Heart left ventricle (tissue), 16 donors: ENCODE measurements at regions not wholly inside any gene's neighbourhood (a gene's known extent, or its start where the extent isn't known, plus 50 kb on each side); places are given as distances from the start of the nearest gene placed in this dataset.

Source experiments
- ATAC-seq, 4 donors: fragments of 200-7000 bp; cut with Tn5 transposase; one replicate each; pipeline ENCODE4 v1.9.1; 2020 to 2022; ENCODE audit warnings: moderate library complexity in 4 of 4, mild to moderate bottlenecking in 3 of 4, moderate number of reproducible peaks in 1 of 4
- DNase-seq, 5 donors: peaks; one replicate each; pipeline ENCODE4 v3.0.0-alpha.2; 2020
- H3K27ac ChIP-seq, 12 donors: fragments of 200-600 bp; sonication (generic) in 4 of 12; one replicate each; pipeline versions ENCODE4 v1.5.0 to v1.8.0; 2016 to 2022; ENCODE audit warnings: mild to moderate bottlenecking in 2 of 12
- H3K27me3 ChIP-seq, 9 donors: fragments of 200-600 bp; sonication (generic) in 2 of 9; one replicate each; pipeline versions ENCODE4 v1.5.1 to v1.8.0; 2016 to 2022; ENCODE audit warnings: mild to moderate bottlenecking in 3 of 9
- H3K36me3 ChIP-seq, 9 donors: fragments of 200-600 bp; sonication (generic) in 2 of 9; one replicate each; pipeline versions ENCODE4 v1.5.0 to v1.8.0; 2018 to 2022; ENCODE audit warnings: mild to moderate bottlenecking in 2 of 9
- H3K4me1 ChIP-seq, 12 donors: fragments of 200-600 bp; sonication (generic) in 4 of 12; one replicate each; pipeline versions ENCODE4 v1.5.0 to v1.8.0; 2016 to 2022; ENCODE audit warnings: mild to moderate bottlenecking in 3 of 12
- H3K4me3 ChIP-seq, 12 donors: fragments of 200-600 bp; sonication (generic) in 4 of 12; one replicate each; pipeline versions ENCODE4 v1.5.0 to v1.8.0; 2017 to 2022; ENCODE audit warnings: mild to moderate bottlenecking in 9 of 12, moderate library complexity in 4 of 12
- H3K9me3 ChIP-seq, 12 donors: fragments of 200-600 bp; sonication (generic) in 4 of 12; one replicate each; pipeline versions ENCODE4 v1.5.0 to v1.8.0; 2016 to 2022; ENCODE audit warnings: mild to moderate bottlenecking in 1 of 12
- CTCF ChIP-seq, 12 donors: fragments of 200-600 bp; sonication (generic) in 4 of 12; IDR thresholded peaks; one replicate each; pipeline versions ENCODE4 v1.5.0 to v1.8.0; 2018 to 2022; ENCODE audit warnings: antibody characterized with exemption in 12 of 12, mild to moderate bottlenecking in 5 of 12
- POLR2A ChIP-seq, 2 donors: fragments of 450-650 bp; IDR thresholded peaks; one replicate each; pipeline ENCODE4 v1.6.1; 2017; ENCODE audit warnings: antibody characterized with exemption in 2 of 2, mild to moderate bottlenecking in 2 of 2, moderate library complexity in 2 of 2
- WGBS, 4 donors: extraction: QIAGEN DNeasy Blood & Tissue Kit in 2 of 4; methylation state at CpG; one replicate each; pipeline versions ENCODE4 v1.1.5 to v1.1.7; 2013 to 2018; 5-methylcytosine and 5-hydroxymethylcytosine counted together
- intact Hi-C, 10 donors: fragments of 100-400 bp; cut with DNase I; formaldehyde crosslinking; loops; one replicate each; pipeline versions ENCODE4 v1.11.1 to v1.14.2; 2022
- donor health status: ischemic (EF 13 %, LVEDD 7.1; RV severe dilation, severe dysfunction).
- donor health status: healthy with polysubstance abuse.
- donor health status: DM: no; HTN: yes; CAD: no.
- donor health status: DM: no; HTN: no; CAD: no.
- donor health status: ischemic (EF 25% LVEDD 6.9; RV normal size, moderate dysfunction).
- donor health status: ischemic (EF 25% LVEDD 5.7; RV mildly dilated, moderate dysfunction).
- donor health status: healthy.
- donor health status: DM: yes; HTN: yes; CAD: no.
- donor health status: ischemic (EF 35%, LVEDD 5.7; RV mildly dilated, moderate dysfunction).
- donor health status: nonischemic (EF 11% LVEDD 7.7; RV severe dilation, severe dysfunction).
- donor health status: DM: yes; HTN: yes; CAD: no.
- donor health status: PGD.
- donor health status: ischemic (EF 29% LVEDD 5.4; RV normal size, mild dysfunction).
- donor health status: nonischemic (EF 23%, LVEDD 6.1; RV moderate dilation, normal function).

GRCh38 chr4:63505714-63506460 lies 903.4 kb downstream of the TECRL start:
- 60 to 95% (median 81%) methylated on average over 2 of the region's 2 CpGs for WGBS, 4 donors
- intact Hi-C loops: no loop called here
- Histone ChIP-seq H3K27ac (no peak overlapping the region), H3K4me3 (no peak overlapping the region), H3K36me3 (no peaks in the 10 kb centered on the region), H3K27me3 (no peaks in the 10 kb centered on the region), H3K4me1 (no peaks in the 10 kb centered on the region), H3K9me3 (peaks cover 0 to 7% (median 0%) of the 10 kb centered on the region in 12 donors)
- no peak for DNase-seq
- no peak for ATAC-seq
- TF ChIP-seq CTCF (IDR thresholded peaks at IDR 0.05) (no peak), POLR2A (IDR thresholded peaks at IDR 0.05) (no peak)

GRCh38 chr4:63493265-63493664 lies 916.0 kb downstream of the TECRL start:
- Histone ChIP-seq H3K27me3 (no peaks in the 10 kb centered on the region), H3K27ac (no peak overlapping the region), H3K4me1 (no peaks in the 10 kb centered on the region), H3K36me3 (no peaks in the 10 kb centered on the region), H3K4me3 (no peak overlapping the region), H3K9me3 (no peaks in the 10 kb centered on the region)
- intact Hi-C loops: no loop called here
- DNase-seq: no peak
- no peak for ATAC-seq
- TF ChIP-seq POLR2A (IDR thresholded peaks at IDR 0.05): no peak
- TF ChIP-seq CTCF (IDR thresholded peaks at IDR 0.05): no peak

- intact Hi-C loops: no loop called here
- Histone ChIP-seq H3K27me3 (no peaks in the 10 kb centered on the region), H3K36me3 (no peaks in the 10 kb centered on the region), H3K27ac (no peak overlapping the region), H3K9me3 (no peaks in the 10 kb centered on the region), H3K4me1 (no peaks in the 10 kb centered on the region), H3K4me3 (no peak overlapping the region)
- DNase-seq: no peak
- ATAC-seq: no peak
- TF ChIP-seq CTCF (IDR thresholded peaks at IDR 0.05) (no peak), POLR2A (IDR thresholded peaks at IDR 0.05) (no peak)
Observed at GRCh38 chr4:63492515-63492914, 916.7 kb downstream of the TECRL start.

- H3K27ac ChIP-seq: no peak overlapping the region
- H3K4me3 ChIP-seq: no peak overlapping the region
- intact Hi-C loops: no loop called here
- H3K27me3 ChIP-seq: no peaks in the 10 kb centered on the region
- no peaks in the 10 kb centered on the region for H3K4me1 ChIP-seq
- no peak for DNase-seq
- TF ChIP-seq POLR2A (IDR thresholded peaks at IDR 0.05): no peak
- TF ChIP-seq CTCF (IDR thresholded peaks at IDR 0.05): no peak
- no peaks in the 10 kb centered on the region for H3K36me3 ChIP-seq
- H3K9me3 ChIP-seq: no peaks in the 10 kb centered on the region
- no peak for ATAC-seq
- WGBS, 4 donors: 81 to 89% (median 86%) methylated on average over 4 of the region's 4 CpGs
Observed at GRCh38 chr4:63464393-63464792, 944.9 kb downstream of the TECRL start.
